Endothelial cell of umbilical vein (primary cell): ENCODE measurements at regions not wholly inside any gene's neighbourhood (a gene's known extent, or its start where the extent isn't known, plus 50 kb on each side); places are given as distances from the start of the nearest gene placed in this dataset.

Experiments used
- BruUV-seq: library from RNA; stranded (reverse); fragments of 400-500 nt; replicated peaks from 2 replicates; lab custom pipeline; 2021; lab: Mats Ljungman, UMichigan
- CTCF ChIA-PET: fragments of 300-600, 350-600 bp; sonication (Branson Sonifier 250); formaldehyde crosslinking; loops from one replicate; lab custom pipeline; 2021; ENCODE audit warnings: antibody characterized with exemption, inconsistent platforms; lab: Charles Lee
- POLR2A ChIA-PET: fragments of 300-600, 350-600 bp; sonication (Branson Sonifier 250); formaldehyde crosslinking; loops from one replicate; lab custom pipeline; 2021; ENCODE audit warnings: antibody characterized with exemption, inconsistent platforms; lab: Charles Lee
- DNase-seq: peaks from one replicate; pipeline ENCODE4 v3.0.0-alpha.2; 2011; ENCODE audit warnings: low read depth, low spot score
- FAIRE-seq: peaks from 2 replicates; lab custom pipeline; 2011; peaks lifted over from hg19 to GRCh38; lab: Jason Lieb, UNC
- H2AFZ ChIP-seq: 2 replicates; pipeline ENCODE4 v1.6.0; 2012; ENCODE audit warnings: low read depth, low read length, control low read depth, inconsistent platforms
- H3K27ac ChIP-seq: 2 replicates; pipeline ENCODE4 v1.5.1; 2011; ENCODE audit warnings: low read depth, mild to moderate bottlenecking, control low read depth, low read length, moderate library complexity; ENCODE audit not compliant: insufficient read depth
- H3K27me3 ChIP-seq, 2 experiments: 2 replicates each; pipeline versions ENCODE4 v1.6.0 to v1.6.1; 2011; ENCODE audit warnings: low read length in 2 of 2, mixed read lengths in 1 of 2; ENCODE audit not compliant: control insufficient read depth in 2 of 2, insufficient read depth in 2 of 2
- H3K36me3 ChIP-seq, 2 experiments: 2 replicates in 1 of 2; 3 replicates in 1 of 2; pipeline ENCODE4 v1.5.1; 2011; ENCODE audit warnings: low read length in 2 of 2, mild to moderate bottlenecking in 1 of 2, moderate library complexity in 1 of 2; ENCODE audit not compliant: control insufficient read depth in 2 of 2, insufficient read depth in 2 of 2; ENCODE audit errors: extremely low read depth in 1 of 2
- H3K4me1 ChIP-seq: 3 replicates; pipeline ENCODE4 v1.5.1; 2011; ENCODE audit warnings: mild to moderate bottlenecking, low read length; ENCODE audit not compliant: control insufficient read depth, insufficient read depth; ENCODE audit errors: extremely low read depth
- H3K4me2 ChIP-seq: 2 replicates; pipeline ENCODE4 v1.6.1; 2011; ENCODE audit warnings: low read length, control low read depth, mixed read lengths; ENCODE audit not compliant: insufficient read depth
- H3K4me3 ChIP-seq, 3 experiments: fragments of 200-600 bp in 1 of 3; sonication (generic), shearing (Covaris generic) in 1 of 3; replicated peaks in 1 of 3; 2 replicates each; pipeline ENCODE4 v1.5.1; 2011 to 2016; ENCODE audit warnings: control low read depth in 3 of 3, low read length in 3 of 3, mild to moderate bottlenecking in 2 of 3, inconsistent platforms in 1 of 3, low read depth in 1 of 3, moderate library complexity in 1 of 3; ENCODE audit not compliant: insufficient read depth in 1 of 3
- H3K79me2 ChIP-seq: 2 replicates; pipeline ENCODE4 v1.6.0; 2012; ENCODE audit warnings: low read length, inconsistent platforms; ENCODE audit not compliant: control insufficient read depth, insufficient read depth
- H3K9ac ChIP-seq: replicated peaks from 2 replicates; pipeline ENCODE3; 2011; ENCODE audit warnings: low read length, control low read depth; ENCODE audit not compliant: insufficient read depth; ENCODE audit errors: extremely low read depth
- H3K9me1 ChIP-seq: replicated peaks from 3 replicates; pipeline ENCODE4 v1.6.0; 2011; ENCODE audit warnings: mild to moderate bottlenecking, low read length; ENCODE audit not compliant: control insufficient read depth, insufficient read depth; ENCODE audit errors: extremely low read depth
- H3K9me3 ChIP-seq: replicated peaks from 2 replicates; pipeline ENCODE4 v1.5.1; 2012; ENCODE audit warnings: low read length, inconsistent platforms; ENCODE audit not compliant: control insufficient read depth, insufficient read depth
- H4K20me1 ChIP-seq: replicated peaks from 2 replicates; pipeline ENCODE3; 2011; ENCODE audit warnings: mild to moderate bottlenecking, low read length; ENCODE audit not compliant: control insufficient read depth, insufficient read depth; ENCODE audit errors: extremely low read depth
- CTCF ChIP-seq, 2 donors: IDR thresholded peaks; 1 replicate in 1 of 2; 2 replicates in 1 of 2; pipeline ENCODE4 v1.5.1; 2011; ENCODE audit warnings: low read length in 2 of 2, mild to moderate bottlenecking in 2 of 2, moderate library complexity in 2 of 2, control low read depth in 1 of 2, inconsistent platforms in 1 of 2, low read depth in 1 of 2; ENCODE audit not compliant: insufficient read depth in 1 of 2; ENCODE audit errors: extremely low read depth in 1 of 2
- EZH2 ChIP-seq: IDR thresholded peaks from 2 replicates; pipeline ENCODE4 v1.6.1; 2012; ENCODE audit warnings: borderline replicate concordance, low read depth, mild to moderate bottlenecking, moderate library complexity, low read length, inconsistent platforms; ENCODE audit not compliant: severe bottlenecking
- FOS ChIP-seq: IDR thresholded peaks from 2 replicates; pipeline ENCODE4 v1.6.1; 2011; ENCODE audit warnings: mild to moderate bottlenecking, low read length, moderate library complexity, borderline replicate concordance; ENCODE audit not compliant: insufficient read depth
- GATA2 ChIP-seq: IDR thresholded peaks from 2 replicates; pipeline ENCODE4 v1.7.0; 2011; ENCODE audit warnings: low read depth, mild to moderate bottlenecking, moderate library complexity, mixed read lengths, low read length; ENCODE audit not compliant: insufficient read length, insufficient read depth
- JUN ChIP-seq: IDR thresholded peaks from 2 replicates; pipeline ENCODE4 v1.6.1; 2011; ENCODE audit warnings: borderline replicate concordance, low read depth; ENCODE audit not compliant: insufficient read length, insufficient read depth
- MAX ChIP-seq: IDR thresholded peaks from 2 replicates; pipeline ENCODE4 v1.6.1; 2011; ENCODE audit not compliant: insufficient read depth, insufficient read length
- MYC ChIP-seq: IDR thresholded peaks from one replicate; pipeline ENCODE4 v1.6.1; 2011; ENCODE audit warnings: mild to moderate bottlenecking, low read depth, low read length
- POLR2A ChIP-seq: IDR thresholded peaks from 2 replicates; pipeline ENCODE4 v1.6.1; 2012; ENCODE audit warnings: low read depth, mild to moderate bottlenecking, control low read depth, low read length
- POLR2AphosphoS5 ChIP-seq: IDR thresholded peaks from 2 replicates; pipeline ENCODE4 v1.6.1; 2012; ENCODE audit warnings: low read depth, mild to moderate bottlenecking, control low read depth, low read length, moderate library complexity; ENCODE audit not compliant: insufficient read depth
- dilution Hi-C: fragments of 300-500 bp; cut with MboI; formaldehyde crosslinking; loops from one replicate; pipeline ENCODE4 v1.15.0; 2019; ENCODE audit warnings: low sequenced_read_pairs; ENCODE audit not compliant: extremely low pct_ligation_motif_present
- intact Hi-C: fragments of 100-400 bp; cut with micrococcal nuclease; formaldehyde crosslinking; loops from one replicate; pipeline ENCODE4 v1.10.0; 2022

- intact Hi-C loops, result no loop called here
- no peak for TF ChIP-seq GATA2
- no peak for TF ChIP-seq POLR2AphosphoS5
- no peak for TF ChIP-seq POLR2A
- TF ChIP-seq CTCF (IDR thresholded peaks at IDR 0.05; ENCODE audit: extremely low read depth in 1 of 2, insufficient read depth in 1 of 2, low read depth in 1 of 2, low read length in 2 of 2), result no peak
- TF ChIP-seq MYC, result no peak
- BruUV-seq, result no TSS peak
- Histone ChIP-seq H3K9ac (no peak overlapping the region), H3K4me3 (no peak overlapping the region), H2AFZ (no peak overlapping the region), H3K4me1 (no peaks in the 10 kb centered on the region), H3K79me2 (no peaks in the 10 kb centered on the region), H3K9me3 (no peaks in the 10 kb centered on the region), H3K27ac (no peak overlapping the region), H3K27me3 (peaks cover 0 to 6% of the 10 kb centered on the region in 2 experiments), H4K20me1 (no peaks in the 10 kb centered on the region), H3K4me2 (no peak overlapping the region), H3K36me3 (no peaks in the 10 kb centered on the region), H3K9me1 (no peaks in the 10 kb centered on the region)
- dilution Hi-C loops, result no loop called here
- no peak for DNase-seq
- POLR2A ChIA-PET, result no interaction called here
- CTCF ChIA-PET, result interaction anchor here (0.9 kb wide), 1 partner anchor 15 kb away, joined by 3 read pairs; no protein-coding TSS in a partner anchor
- no peak for FAIRE-seq
Measured at GRCh38 chr20:11355345-11355744, 562.3 kb upstream of the BTBD3 start.

DNA sequence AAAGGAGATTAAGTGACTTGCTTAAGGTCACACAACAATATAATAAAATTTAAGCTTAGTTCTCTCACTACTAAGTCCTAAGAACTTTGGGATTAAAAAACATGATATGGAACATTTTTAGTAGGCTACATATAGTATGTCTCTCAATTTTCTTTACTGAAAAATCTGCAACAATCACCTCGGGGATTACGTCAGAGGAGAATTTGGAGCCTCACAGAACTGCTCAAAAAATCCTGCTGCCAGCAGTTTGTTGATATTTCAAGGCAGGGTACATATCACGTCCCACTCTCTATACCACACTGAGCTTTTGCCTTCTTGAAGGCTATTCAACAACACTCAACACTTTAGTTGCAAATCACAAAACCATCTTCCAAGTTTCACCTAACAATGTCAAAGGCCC is 561.6 kb upstream of the BTBD3 start:
- H3K4me2 ChIP-seq, result no peak overlapping the region
- no TSS peak for BruUV-seq
- no peak overlapping the region for H3K27ac ChIP-seq
- no peak for TF ChIP-seq MYC
- TF ChIP-seq POLR2A, result no peak
- no peak for TF ChIP-seq EZH2
- no peak for TF ChIP-seq GATA2
- no peak for TF ChIP-seq JUN
- TF ChIP-seq MAX, result no peak
- no peak for TF ChIP-seq CTCF (IDR thresholded peaks at IDR 0.05; ENCODE audit: extremely low read depth in 1 of 2, insufficient read depth in 1 of 2, low read depth in 1 of 2, low read length in 2 of 2)
- TF ChIP-seq FOS, result no peak
- TF ChIP-seq POLR2AphosphoS5, result no peak
- no peak for DNase-seq
- POLR2A ChIA-PET, result no interaction called here
- no peaks in the 10 kb centered on the region for H3K79me2 ChIP-seq
- no peaks in the 10 kb centered on the region for H4K20me1 ChIP-seq
- FAIRE-seq, result no peak
- H3K4me1 ChIP-seq, result no peaks in the 10 kb centered on the region
- intact Hi-C loops (no loop called here), dilution Hi-C loops (no loop called here)
- H3K9me1 ChIP-seq, result no peaks in the 10 kb centered on the region
- no peaks in the 10 kb centered on the region for H3K36me3 ChIP-seq
- no peak overlapping the region for H2AFZ ChIP-seq
- H3K27me3 ChIP-seq, result peaks cover 0 to 6% of the 10 kb centered on the region in 2 experiments
- CTCF ChIA-PET, result interaction anchor here (1.2 kb wide), 1 partner anchor 187 kb away, joined by 3 read pairs; no protein-coding TSS in a partner anchor
- H3K9me3 ChIP-seq, result no peaks in the 10 kb centered on the region
- no peak overlapping the region for H3K9ac ChIP-seq
- no peak overlapping the region for H3K4me3 ChIP-seq
